WI38 (cell line): ENCODE measurements at regions not wholly inside any gene's neighbourhood (a gene's known extent, or its start where the extent isn't known, plus 50 kb on each side); places are given as distances from the start of the nearest gene placed in this dataset.

Experiments
- H3K4me3 ChIP-seq: 2 replicates; pipeline ENCODE4 v1.5.1; 2011; ENCODE audit warnings: low read depth, mild to moderate bottlenecking, control low read depth, low read length
- CTCF ChIP-seq: IDR thresholded peaks from 2 replicates; pipeline ENCODE4 v1.5.1; 2012; ENCODE audit warnings: low read depth, mild to moderate bottlenecking, control low read depth, low read length

DNA sequence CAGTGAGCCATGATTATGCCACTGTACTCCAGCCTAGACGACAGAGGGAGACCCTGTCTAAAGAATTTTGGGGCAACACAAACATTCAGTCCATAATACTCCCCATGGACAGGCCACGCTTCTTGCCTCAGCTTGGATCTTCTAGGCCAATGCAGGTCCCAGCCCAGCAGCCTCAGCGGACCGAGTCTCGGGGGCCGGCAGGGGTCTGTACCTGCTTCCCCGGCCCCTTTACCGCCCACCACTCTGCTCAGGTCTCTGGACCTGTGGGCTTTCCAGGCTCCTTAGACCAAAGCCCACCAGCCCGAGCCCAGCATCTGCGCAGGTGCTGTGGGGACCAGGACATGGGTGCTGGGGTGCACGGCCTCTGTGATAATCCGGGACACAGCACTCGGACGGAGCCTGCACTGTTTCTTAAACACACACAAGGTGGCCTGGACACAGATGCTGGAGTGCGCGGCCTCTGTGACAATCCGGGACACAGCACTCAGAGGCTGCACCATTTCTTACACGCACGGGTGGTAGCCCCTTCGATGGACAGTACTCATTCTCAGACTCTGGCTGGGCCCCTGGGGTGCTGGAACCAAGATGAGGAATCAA is 62.1 kb upstream of the GPC1 start:
- no peak for TF ChIP-seq CTCF
- H3K4me3 ChIP-seq, result no peak overlapping the region

DNA sequence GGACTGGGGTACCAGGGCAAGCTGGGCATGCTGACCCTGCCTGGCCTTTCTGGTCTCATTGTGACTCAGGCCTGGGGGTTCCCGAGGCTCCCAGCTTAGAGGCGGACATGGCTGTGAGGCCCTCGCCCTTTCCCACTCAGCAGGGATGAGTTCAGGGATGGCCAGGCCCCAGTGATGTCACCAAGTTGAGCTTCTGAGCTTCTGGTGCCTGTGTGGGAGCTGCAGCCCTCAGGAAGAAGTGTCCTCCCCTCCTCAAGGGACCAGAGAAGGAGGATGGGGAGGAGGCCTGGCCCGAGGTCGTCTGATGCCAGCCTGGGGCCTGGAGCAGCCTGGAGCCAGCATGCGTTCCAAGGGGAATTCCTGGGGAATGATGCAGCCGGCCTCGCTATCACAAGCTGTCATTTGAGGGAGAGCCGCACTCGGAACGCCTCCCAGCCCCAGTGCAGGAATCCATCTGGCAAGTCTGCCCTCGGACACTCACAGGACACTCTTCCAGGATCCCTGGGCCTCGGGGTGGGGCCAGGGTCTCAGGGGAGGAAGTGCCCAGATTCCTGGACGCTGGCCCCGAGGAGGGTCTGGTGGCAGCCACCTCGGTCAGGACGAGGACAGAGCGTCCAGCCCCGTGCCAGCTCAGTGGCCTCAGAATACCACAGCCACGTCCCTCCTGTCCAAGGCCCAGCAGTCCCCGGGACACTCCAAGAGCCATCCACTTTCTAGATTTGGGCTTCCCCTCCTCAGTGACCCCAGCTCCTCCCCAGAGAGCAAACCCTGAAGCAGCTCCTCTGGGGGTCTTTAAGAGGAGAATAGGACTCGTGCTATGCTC is 61.2 kb upstream of the GPC1 start:
- no peak for TF ChIP-seq CTCF

GRCh38 chr2:240375024-240375645 is 60.3 kb upstream of the GPC1 start:
- H3K4me3 ChIP-seq, result no peak overlapping the region
- TF ChIP-seq CTCF, result no peak

More for the DNA sequence above, 61.2 kb upstream of the GPC1 start:
- no peak overlapping the region for H3K4me3 ChIP-seq

GRCh38 chr2:240376739-240377138 is 58.7 kb upstream of the GPC1 start:
- TF ChIP-seq CTCF, result no peak
- no peak overlapping the region for H3K4me3 ChIP-seq

GRCh38 chr2:240377366-240377765 is 58.1 kb upstream of the GPC1 start:
- no peak for TF ChIP-seq CTCF
- H3K4me3 ChIP-seq, result no peak overlapping the region

GRCh38 chr2:240379089-240379636 is 56.3 kb upstream of the GPC1 start:
- H3K4me3 ChIP-seq, result no peak overlapping the region
- TF ChIP-seq CTCF, result no peak
